GM12873 (cell line): ENCODE measurements at regions not wholly inside any gene's neighbourhood (a gene's known extent, or its start where the extent isn't known, plus 50 kb on each side); places are given as distances from the start of the nearest gene placed in this dataset.

Source experiments
- TF ChIP-seq, protein P1 (sequence below): IDR thresholded peaks from 2 replicates; pipeline ENCODE4 v1.5.1; 2012; ENCODE audit warnings: low read depth, mild to moderate bottlenecking, moderate library complexity, low read length, control low read depth; ENCODE audit not compliant: insufficient read depth; ENCODE audit errors: missing control alignments

DNA sequence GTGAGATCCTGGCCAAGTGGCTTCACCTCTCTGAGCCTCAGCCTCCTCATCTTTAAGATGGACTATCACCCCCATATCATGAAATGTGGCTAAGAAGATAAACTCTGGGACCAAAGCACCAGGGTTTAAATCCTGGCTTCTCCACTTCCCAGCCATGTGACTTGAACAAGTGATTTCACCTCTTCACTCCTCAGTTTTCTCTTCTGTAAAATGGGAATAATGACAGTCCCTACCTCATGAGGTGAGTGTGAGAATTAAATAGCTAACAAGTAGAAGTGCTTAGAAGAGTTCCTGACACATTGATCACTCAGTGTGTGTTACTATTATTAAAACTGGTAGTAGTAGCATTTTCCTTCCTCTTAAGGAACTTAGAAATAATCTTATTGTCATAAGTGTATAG lies 516.9 kb upstream of the SULF2 start:
- TF ChIP-seq, protein P1, sequence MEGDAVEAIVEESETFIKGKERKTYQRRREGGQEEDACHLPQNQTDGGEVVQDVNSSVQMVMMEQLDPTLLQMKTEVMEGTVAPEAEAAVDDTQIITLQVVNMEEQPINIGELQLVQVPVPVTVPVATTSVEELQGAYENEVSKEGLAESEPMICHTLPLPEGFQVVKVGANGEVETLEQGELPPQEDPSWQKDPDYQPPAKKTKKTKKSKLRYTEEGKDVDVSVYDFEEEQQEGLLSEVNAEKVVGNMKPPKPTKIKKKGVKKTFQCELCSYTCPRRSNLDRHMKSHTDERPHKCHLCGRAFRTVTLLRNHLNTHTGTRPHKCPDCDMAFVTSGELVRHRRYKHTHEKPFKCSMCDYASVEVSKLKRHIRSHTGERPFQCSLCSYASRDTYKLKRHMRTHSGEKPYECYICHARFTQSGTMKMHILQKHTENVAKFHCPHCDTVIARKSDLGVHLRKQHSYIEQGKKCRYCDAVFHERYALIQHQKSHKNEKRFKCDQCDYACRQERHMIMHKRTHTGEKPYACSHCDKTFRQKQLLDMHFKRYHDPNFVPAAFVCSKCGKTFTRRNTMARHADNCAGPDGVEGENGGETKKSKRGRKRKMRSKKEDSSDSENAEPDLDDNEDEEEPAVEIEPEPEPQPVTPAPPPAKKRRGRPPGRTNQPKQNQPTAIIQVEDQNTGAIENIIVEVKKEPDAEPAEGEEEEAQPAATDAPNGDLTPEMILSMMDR: no peak

DNA sequence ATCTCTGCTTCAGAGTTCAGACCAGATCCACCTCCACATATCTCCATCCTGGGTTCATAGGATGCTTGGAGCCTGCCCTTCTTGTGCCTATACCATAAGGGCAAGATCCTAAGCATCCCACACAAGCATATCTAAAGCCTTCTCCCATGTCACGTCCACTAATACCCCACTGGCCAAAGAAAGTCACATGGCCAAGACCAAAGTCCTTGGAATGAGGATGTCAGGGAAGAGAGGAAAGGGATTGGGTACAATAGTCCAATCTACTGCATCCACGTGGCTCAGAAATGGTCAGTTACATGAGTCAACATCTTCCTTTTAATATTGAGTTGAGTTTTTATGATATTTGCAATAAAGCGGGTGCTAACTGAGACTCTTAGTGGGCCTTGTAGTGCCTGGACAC lies 515.9 kb upstream of the SULF2 start:
- TF ChIP-seq, protein P1: no peak

DNA sequence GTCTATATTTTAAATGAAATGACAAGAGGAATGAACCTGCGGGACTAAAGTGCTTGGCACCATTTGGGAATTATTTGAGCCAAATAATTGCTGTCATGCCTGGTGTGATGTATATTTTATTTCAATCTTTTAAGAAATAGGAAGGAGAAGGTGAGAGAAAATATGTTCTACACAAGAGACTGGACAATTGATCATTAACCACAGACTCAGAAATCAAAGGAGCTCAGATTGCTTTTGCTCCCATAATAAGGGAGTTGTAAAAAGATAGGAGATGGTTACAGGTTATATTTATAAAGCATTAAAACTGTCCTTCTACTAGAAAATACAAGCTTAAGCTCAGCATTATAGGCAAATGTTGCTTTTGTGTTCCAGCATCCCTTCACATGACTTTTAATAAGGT lies 515.2 kb upstream of the SULF2 start:
- TF ChIP-seq, protein P1: no peak

DNA sequence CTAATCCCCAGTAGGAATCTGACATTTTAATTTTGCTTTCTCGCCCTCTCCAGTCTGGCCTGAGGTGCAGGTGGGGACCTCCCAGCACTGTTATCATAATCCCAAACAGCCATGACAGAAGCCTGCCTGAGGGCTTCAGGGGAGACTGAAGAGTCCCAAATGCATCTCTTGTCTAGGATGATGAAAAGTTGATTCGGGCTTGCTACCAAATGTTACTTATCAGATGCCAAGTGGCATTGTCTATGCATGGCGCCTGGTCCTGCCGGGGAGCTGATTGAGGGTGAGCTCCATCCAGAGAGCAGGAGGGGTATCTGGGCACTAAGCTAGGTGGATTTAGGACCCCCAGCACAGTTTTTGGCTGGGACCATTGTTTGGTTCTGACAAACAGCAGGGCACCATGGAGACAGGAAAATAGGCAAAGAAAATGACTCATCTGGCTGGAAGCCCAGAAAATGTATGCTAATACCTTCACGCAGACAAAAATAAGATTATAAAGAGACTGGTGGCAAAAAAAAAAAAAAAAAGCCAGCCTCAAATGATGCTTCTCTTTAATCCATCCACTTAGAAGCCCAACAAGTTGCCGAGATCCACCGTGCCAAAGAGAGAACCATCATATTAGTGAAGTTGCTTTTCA lies 513.7 kb upstream of the SULF2 start:
- TF ChIP-seq, protein P1: no peak

DNA sequence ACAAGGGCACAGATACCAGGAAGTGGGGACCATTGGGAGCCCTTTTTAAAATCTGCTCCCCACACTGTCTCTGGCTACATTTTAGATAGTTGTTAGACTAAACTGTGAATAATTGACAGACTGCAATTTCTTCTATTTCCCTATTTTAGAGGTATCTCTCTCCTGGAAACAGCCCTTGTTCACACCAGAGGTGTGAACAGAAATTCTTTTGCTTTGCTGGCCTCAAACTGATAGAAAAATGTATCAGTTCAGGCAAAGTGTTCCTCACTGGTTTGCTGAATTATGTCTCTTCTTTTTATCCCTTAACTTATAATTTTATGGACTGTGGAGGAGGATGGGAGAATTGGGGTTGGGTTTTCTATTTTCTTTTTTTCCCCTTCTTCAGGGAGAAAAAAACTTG lies 513.2 kb upstream of the SULF2 start:
- TF ChIP-seq, protein P1: no peak

DNA sequence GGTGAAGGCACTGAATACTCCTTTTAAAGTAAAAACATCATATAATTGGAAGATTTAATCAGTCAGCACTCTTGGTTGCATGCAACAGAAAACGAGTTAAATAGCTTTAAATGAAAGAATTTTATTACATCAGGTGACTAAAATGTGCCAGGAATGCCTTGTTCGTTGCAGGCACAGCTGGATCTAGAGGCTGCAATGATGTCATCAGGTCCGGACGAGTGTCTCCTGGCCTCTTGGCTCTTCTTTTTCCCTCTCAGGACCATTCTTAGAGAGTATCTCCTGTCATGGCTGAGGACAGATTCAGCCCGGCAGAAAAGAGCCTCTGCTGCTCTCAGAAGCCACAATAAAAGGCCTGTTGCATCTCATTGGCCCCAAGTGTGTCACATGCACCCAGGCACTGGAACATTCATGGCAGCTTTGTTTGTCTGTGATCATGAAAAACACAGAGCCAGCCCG lies 510.7 kb upstream of the SULF2 start:
- TF ChIP-seq, protein P1: no peak

DNA sequence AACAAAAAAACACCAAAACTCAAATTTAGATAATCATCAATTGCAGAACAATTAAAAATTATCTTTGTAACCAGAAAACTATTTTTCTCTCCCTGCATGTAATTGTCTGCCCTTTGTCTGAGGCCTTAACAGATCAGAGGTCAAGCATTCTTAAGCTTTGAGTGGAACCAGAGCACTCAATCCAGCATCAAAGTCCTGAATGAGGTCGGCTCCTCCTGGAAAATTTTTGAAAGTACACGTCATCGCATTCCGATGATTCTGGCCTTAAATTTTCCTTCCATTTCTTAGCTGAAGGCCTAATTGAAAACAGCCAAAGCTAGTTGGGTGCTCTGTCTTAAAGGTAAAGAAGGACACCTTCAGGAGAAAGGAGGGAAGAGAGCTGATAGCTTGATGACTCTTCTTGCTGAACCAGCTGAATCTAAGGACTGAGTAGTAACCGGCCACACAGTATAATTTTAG lies 510.2 kb upstream of the SULF2 start:
- TF ChIP-seq, protein P1: no peak
